ENCODE measurements at regions not wholly inside any gene's neighbourhood (a gene's known extent, or its start where the extent isn't known, plus 50 kb on each side); places are given as distances from the start of the nearest gene placed in this dataset.

DNA sequence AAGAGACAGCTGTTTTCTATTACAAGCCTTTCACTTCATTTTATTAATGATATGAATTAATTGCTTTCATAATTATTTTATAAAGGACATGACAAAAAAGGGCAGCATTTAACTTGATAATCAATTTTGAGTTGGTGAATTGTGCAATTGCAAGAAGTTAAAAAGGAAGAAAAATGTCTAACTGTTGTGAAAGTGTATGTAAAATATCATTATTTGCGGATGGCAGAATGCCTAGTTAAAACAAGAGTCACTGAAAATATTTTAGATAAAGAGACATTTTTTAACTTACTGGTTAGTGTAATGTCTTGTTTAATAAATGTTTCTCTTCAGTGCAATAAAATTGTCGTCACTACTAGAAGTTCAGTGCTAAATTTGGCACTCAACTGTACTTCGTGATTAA, 57.6 kb upstream of the HTR4 start:
- TF ChIP-seq, protein P1, sequence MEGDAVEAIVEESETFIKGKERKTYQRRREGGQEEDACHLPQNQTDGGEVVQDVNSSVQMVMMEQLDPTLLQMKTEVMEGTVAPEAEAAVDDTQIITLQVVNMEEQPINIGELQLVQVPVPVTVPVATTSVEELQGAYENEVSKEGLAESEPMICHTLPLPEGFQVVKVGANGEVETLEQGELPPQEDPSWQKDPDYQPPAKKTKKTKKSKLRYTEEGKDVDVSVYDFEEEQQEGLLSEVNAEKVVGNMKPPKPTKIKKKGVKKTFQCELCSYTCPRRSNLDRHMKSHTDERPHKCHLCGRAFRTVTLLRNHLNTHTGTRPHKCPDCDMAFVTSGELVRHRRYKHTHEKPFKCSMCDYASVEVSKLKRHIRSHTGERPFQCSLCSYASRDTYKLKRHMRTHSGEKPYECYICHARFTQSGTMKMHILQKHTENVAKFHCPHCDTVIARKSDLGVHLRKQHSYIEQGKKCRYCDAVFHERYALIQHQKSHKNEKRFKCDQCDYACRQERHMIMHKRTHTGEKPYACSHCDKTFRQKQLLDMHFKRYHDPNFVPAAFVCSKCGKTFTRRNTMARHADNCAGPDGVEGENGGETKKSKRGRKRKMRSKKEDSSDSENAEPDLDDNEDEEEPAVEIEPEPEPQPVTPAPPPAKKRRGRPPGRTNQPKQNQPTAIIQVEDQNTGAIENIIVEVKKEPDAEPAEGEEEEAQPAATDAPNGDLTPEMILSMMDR (IDR thresholded peaks at IDR 0.05), result no peak
- TF ChIP-seq POLR2A (IDR thresholded peaks at IDR 0.05), result no peak
